Smooth muscle cell (in vitro differentiated cells): ENCODE measurements at regions not wholly inside any gene's neighbourhood (a gene's known extent, or its start where the extent isn't known, plus 50 kb on each side); places are given as distances from the start of the nearest gene placed in this dataset.

ENCODE experiments used
- DNase-seq: peaks from one replicate; lab custom pipeline; 2025; ENCODE audit not compliant: unreplicated experiment; lab: John Stamatoyannopoulos, UW
- H2AFZ ChIP-seq: fragments of 200-600 bp; sonication (generic); 2 replicates; pipeline ENCODE4 v1.6.0; 2016; ENCODE audit warnings: antibody characterized with exemption, low read depth, mild to moderate bottlenecking
- H3F3A ChIP-seq: fragments of 200-600 bp; sonication (generic); 2 replicates; pipeline ENCODE4 v1.6.0; 2017; ENCODE audit warnings: antibody characterized with exemption, low read depth
- H3K27ac ChIP-seq: fragments of 200-600 bp; sonication (generic); 2 replicates; pipeline ENCODE4 v1.5.1; 2016; ENCODE audit warnings: low read depth, mild to moderate bottlenecking
- H3K27me3 ChIP-seq: fragments of 200-600 bp; sonication (generic); 2 replicates; pipeline ENCODE4 v1.6.1; 2016; ENCODE audit warnings: low read depth, mild to moderate bottlenecking
- H3K36me3 ChIP-seq: fragments of 200-600 bp; sonication (generic); 2 replicates; pipeline ENCODE4 v1.5.1; 2016; ENCODE audit warnings: low read depth
- H3K4me1 ChIP-seq: fragments of 200-600 bp; sonication (generic); 2 replicates; pipeline ENCODE4 v1.5.1; 2016; ENCODE audit warnings: low read depth
- H3K4me2 ChIP-seq: fragments of 200-600 bp; sonication (generic); 2 replicates; pipeline ENCODE4 v1.6.0; 2016; ENCODE audit warnings: mild to moderate bottlenecking
- H3K4me3 ChIP-seq: fragments of 200-600 bp; sonication (generic); 2 replicates; pipeline ENCODE4 v1.5.1; 2016; ENCODE audit warnings: mild to moderate bottlenecking
- H3K79me2 ChIP-seq: fragments of 200-600 bp; sonication (generic); 2 replicates; pipeline ENCODE4 v1.6.0; 2016; ENCODE audit warnings: low read depth, mild to moderate bottlenecking
- H3K9ac ChIP-seq: fragments of 200-600 bp; sonication (generic); 2 replicates; pipeline ENCODE4 v1.6.0; 2016; ENCODE audit warnings: low read depth
- H3K9me3 ChIP-seq: fragments of 200-600 bp; sonication (generic); replicated peaks from 2 replicates; pipeline ENCODE4 v1.5.1; 2016; ENCODE audit warnings: low read depth
- H4K20me1 ChIP-seq: fragments of 200-600 bp; sonication (generic); 2 replicates; pipeline ENCODE4 v1.6.0; 2016; ENCODE audit warnings: low read depth
- WGBS: methylation state at CpG from one replicate; pipeline ENCODE4 v1.1.7; 2016; ENCODE audit warnings: low lambda C conversion rate; 5-methylcytosine and 5-hydroxymethylcytosine counted together
- TF ChIP-seq, protein P1 (sequence below): fragments of 200-600 bp; sonication (generic); IDR thresholded peaks from 2 replicates; pipeline ENCODE4 v1.5.1; 2017; ENCODE audit warnings: borderline replicate concordance, mild to moderate bottlenecking, antibody characterized with exemption; ENCODE audit not compliant: insufficient read depth, poor library complexity, severe bottlenecking

DNA sequence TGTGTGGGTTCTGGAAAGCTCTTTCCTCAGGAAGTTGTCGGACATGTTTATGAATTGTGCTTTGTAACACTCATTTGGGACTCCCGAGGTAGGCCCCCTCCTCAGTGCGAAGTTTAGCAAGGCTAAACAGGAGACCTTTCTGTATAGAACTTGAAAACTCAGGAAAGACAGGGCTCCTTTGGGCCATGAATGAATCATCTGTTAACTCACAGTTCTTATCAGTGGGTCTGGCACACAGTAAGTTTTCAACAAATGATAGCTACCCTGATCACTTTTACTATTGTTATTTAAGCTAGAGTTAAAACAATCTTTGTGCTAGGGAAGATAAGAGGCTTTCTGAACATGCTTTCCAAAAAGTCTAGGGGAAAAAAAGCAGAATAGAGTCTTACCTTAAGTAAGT lies 430.5 kb upstream of the ETAA1 start:
- Histone ChIP-seq H3K79me2 (no peaks in the 10 kb centered on the region), H4K20me1 (no peaks in the 10 kb centered on the region)

DNA sequence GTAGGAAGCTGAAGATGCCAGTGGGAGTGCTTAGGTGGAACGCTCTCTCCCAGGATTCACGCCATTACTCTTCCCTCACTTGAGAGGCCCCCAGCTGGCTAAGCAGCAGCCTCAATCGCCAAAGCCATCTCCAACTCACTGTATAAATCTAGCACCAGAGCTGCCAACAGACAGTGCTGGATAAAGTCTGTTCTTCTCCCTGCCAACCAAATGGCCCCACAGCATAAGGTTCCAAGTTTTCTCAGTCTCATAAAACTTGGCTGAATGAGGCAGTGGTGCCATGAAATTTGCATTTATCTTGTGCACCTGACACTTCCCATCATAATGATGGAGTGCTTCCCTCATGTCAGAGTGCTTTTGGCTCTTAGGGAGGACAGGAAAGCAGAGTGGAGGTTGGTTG lies 428.2 kb upstream of the ETAA1 start:
- Histone ChIP-seq H3K79me2 (no peaks in the 10 kb centered on the region), H3K9me3 (no peaks in the 10 kb centered on the region), H4K20me1 (no peaks in the 10 kb centered on the region), H3K4me2 (no peak overlapping the region), H3K9ac (no peak overlapping the region), H3K27ac (no peak overlapping the region), H2AFZ (no peak overlapping the region), H3K36me3 (no peaks in the 10 kb centered on the region), H3F3A (no peaks in the 10 kb centered on the region), H3K4me1 (no peaks in the 10 kb centered on the region), H3K4me3 (no peak overlapping the region), H3K27me3 (no peaks in the 10 kb centered on the region)
- TF ChIP-seq, protein P1, sequence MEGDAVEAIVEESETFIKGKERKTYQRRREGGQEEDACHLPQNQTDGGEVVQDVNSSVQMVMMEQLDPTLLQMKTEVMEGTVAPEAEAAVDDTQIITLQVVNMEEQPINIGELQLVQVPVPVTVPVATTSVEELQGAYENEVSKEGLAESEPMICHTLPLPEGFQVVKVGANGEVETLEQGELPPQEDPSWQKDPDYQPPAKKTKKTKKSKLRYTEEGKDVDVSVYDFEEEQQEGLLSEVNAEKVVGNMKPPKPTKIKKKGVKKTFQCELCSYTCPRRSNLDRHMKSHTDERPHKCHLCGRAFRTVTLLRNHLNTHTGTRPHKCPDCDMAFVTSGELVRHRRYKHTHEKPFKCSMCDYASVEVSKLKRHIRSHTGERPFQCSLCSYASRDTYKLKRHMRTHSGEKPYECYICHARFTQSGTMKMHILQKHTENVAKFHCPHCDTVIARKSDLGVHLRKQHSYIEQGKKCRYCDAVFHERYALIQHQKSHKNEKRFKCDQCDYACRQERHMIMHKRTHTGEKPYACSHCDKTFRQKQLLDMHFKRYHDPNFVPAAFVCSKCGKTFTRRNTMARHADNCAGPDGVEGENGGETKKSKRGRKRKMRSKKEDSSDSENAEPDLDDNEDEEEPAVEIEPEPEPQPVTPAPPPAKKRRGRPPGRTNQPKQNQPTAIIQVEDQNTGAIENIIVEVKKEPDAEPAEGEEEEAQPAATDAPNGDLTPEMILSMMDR, result no peak
- DNase-seq, result no peak
- WGBS, result 89% methylated on average over 3 of the region's 3 CpGs

More for the DNA sequence above, 430.5 kb upstream of the ETAA1 start:
- Histone ChIP-seq H2AFZ (peak overlapping the region; percentile 18), H3K4me2 (no peak overlapping the region), H3K27ac (no peak overlapping the region), H3K9ac (no peak overlapping the region), H3K27me3 (no peaks in the 10 kb centered on the region), H3K4me3 (no peak overlapping the region), H3K9me3 (no peaks in the 10 kb centered on the region), H3K36me3 (no peaks in the 10 kb centered on the region), H3F3A (no peaks in the 10 kb centered on the region), H3K4me1 (no peaks in the 10 kb centered on the region)
- TF ChIP-seq, protein P1, result no peak
- WGBS, result 41% methylated on average over 3 of the region's 3 CpGs
- DNase-seq, result no peak

DNA sequence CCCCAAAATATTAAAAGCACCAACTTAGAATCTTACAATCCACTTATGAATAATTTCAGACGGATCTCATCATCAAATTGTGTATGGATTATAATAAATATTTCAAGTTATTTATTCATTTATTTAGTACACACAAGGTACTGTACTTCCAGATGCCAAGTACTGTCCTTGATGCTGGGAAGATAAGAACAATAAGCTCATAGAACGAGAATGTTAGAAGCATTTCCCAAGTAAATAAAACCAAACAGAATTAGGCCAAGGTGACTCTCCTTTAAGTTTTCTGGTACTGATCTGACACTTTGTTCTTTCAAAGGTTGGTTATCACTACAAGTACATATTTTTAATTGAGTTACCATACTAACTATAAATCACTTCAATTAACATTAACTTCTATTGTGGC lies 416.1 kb upstream of the ETAA1 start:
- no peak overlapping the region for H2AFZ ChIP-seq
- no peaks in the 10 kb centered on the region for H4K20me1 ChIP-seq
- TF ChIP-seq, protein P1, result no peak

DNA sequence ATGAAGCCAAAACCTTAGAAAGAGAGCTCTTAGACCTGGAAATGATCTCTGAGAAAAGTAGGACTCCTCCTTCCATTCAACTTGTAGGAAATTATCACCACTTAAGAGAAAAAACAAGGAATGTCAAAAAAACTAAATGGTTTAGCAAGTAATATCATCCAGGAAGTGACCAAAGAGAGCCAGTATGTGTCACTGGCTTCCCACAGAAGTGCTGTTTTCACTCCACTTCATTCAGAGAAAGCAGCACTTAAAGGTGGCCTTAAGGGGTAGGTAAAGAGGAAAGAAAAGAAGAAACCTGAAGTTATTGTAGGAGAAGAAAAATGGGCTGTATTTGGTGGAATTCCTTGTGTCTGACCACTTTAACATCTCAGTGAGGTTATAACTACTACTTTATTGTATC lies 414.4 kb upstream of the ETAA1 start:
- peak overlapping the region; percentile 84 for H2AFZ ChIP-seq
- TF ChIP-seq, protein P1, result no peak
- no peak overlapping the region for H3K9ac ChIP-seq
- no peaks in the 10 kb centered on the region for H3K36me3 ChIP-seq
- no peak for DNase-seq
- H3K4me3 ChIP-seq, result no peak overlapping the region
- no peak overlapping the region for H3K4me2 ChIP-seq
- no peaks in the 10 kb centered on the region for H3F3A ChIP-seq
- no peaks in the 10 kb centered on the region for H3K4me1 ChIP-seq
- no peaks in the 10 kb centered on the region for H3K27me3 ChIP-seq
- no peaks in the 10 kb centered on the region for H3K9me3 ChIP-seq
- no peaks in the 10 kb centered on the region for H4K20me1 ChIP-seq
- no peaks in the 10 kb centered on the region for H3K79me2 ChIP-seq
- no peak overlapping the region for H3K27ac ChIP-seq

More for the DNA sequence above, 416.1 kb upstream of the ETAA1 start:
- Histone ChIP-seq H3K4me3 (no peak overlapping the region), H3K27ac (no peak overlapping the region), H3K4me2 (no peak overlapping the region), H3K27me3 (no peaks in the 10 kb centered on the region), H3K9ac (no peak overlapping the region), H3F3A (no peaks in the 10 kb centered on the region), H3K4me1 (no peaks in the 10 kb centered on the region), H3K79me2 (no peaks in the 10 kb centered on the region), H3K9me3 (no peaks in the 10 kb centered on the region), H3K36me3 (no peaks in the 10 kb centered on the region)
- WGBS, result 88% methylated on average over 2 of the region's 2 CpGs
- no peak for DNase-seq
